DMS114 treated with DMSO at 0.1 percent for 48 hours (cell line): ENCODE measurements at regions not wholly inside any gene's neighbourhood (a gene's known extent, or its start where the extent isn't known, plus 50 kb on each side); places are given as distances from the start of the nearest gene placed in this dataset.

Source experiments
- DNase-seq: peaks from one replicate; lab custom pipeline; 2025; ENCODE audit not compliant: unreplicated experiment; lab: John Stamatoyannopoulos, UW

GRCh38 chr17:63366241-63366566 lies 79.9 kb downstream of the CYB561 start:
- no peak for DNase-seq

- DNase-seq: no peak
Observed at GRCh38 chr17:63369233-63369632, 76.9 kb downstream of the CYB561 start.

GRCh38 chr17:63370696-63371095 lies 75.4 kb downstream of the CYB561 start:
- DNase-seq: no peak

- no peak for DNase-seq
Observed at GRCh38 chr17:63376949-63377348, 69.2 kb downstream of the CYB561 start.

- no peak for DNase-seq
Observed at GRCh38 chr17:63378411-63379375, 67.4 kb downstream of the CYB561 start.

GRCh38 chr17:63379636-63380035 lies 66.5 kb downstream of the CYB561 start:
- no peak for DNase-seq

GRCh38 chr17:63381101-63381729 lies 64.9 kb downstream of the CYB561 start:
- DNase-seq: no peak

GRCh38 chr17:63382136-63382535 lies 64.0 kb downstream of the CYB561 start:
- DNase-seq: no peak
